GM18861 (cell line): ENCODE measurements at regions not wholly inside any gene's neighbourhood (a gene's known extent, or its start where the extent isn't known, plus 50 kb on each side); places are given as distances from the start of the nearest gene placed in this dataset.
A peak's percentile ranks its signal among the peaks of the same experiment; 100 is the strongest.

ENCODE experiments used
- ATAC-seq: cut with Tn5 transposase; IDR thresholded peaks from one replicate; pipeline ENCODE4 v1.9.1; 2021; ENCODE audit not compliant: unreplicated experiment

DNA sequence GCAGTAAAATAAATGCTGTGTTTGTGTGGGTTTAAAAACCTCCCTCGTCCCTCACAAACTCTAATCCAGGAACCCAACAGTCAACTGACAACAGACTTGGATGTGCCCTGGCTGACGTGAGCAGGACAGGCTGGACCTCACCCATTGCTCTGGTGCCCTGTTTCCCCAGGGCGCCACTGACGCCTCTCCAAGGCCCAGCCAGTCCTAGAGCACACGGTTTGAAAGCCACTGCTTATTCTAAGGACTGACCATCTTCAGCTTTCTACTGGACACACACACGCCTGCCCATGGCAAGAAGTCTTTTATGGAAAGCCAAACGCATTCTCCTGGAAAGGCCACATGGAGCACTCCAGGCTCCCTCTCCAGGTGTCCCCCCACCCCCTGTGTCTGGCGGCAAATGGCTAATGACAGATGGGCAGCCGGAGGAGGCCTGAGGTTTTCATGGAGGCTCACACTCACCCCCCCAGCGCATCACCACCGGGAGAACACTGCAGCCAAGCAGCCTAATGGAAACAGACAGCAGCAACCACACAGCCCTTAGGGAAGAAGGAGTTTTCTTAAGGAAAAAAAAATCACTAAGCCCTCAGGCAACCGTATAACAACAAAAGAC, 319.2 kb downstream of the SOX9 start:
- no peak for ATAC-seq

DNA sequence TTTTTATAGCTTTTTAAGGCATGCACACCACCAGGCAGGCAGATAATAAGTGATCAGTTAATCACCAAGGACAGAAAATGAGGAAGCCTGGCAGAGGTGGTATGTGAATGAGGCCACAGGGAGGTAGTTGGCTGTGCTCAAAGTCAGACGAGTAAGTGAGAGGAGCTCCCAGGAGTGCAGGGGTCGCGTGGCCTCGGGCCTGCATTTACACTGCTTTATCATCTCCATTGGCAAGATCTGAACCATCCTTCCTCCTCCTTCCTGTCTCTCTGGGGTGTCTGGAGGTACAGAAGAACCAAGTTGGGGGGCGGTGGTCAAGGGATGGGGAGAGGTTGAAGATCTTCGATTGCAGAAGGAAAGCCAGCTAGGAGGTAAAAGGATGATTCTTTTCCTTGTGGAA, 320.1 kb downstream of the SOX9 start:
- no peak for ATAC-seq

DNA sequence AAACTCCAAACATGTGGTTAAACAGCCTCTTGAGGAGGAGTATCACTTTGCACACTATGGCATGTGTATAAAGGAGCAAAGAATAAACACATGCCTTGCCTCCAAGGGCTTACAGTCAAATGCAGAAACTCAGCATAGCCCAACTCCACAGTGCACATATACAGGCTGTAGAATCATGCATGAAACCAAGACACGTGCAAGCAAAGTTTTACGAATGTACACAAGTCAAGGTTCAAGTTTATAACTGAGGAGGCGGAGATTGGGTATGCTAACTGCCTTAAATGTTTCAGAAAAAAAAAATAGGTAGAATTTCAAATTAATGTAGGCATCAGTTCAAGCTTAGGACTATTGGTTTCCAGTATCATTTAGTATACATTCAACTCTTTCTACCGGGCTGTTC, 321.1 kb downstream of the SOX9 start:
- ATAC-seq: no peak

GRCh38 chr17:72444517-72445054, 323.8 kb downstream of the SOX9 start:
- ATAC-seq: no peak

DNA sequence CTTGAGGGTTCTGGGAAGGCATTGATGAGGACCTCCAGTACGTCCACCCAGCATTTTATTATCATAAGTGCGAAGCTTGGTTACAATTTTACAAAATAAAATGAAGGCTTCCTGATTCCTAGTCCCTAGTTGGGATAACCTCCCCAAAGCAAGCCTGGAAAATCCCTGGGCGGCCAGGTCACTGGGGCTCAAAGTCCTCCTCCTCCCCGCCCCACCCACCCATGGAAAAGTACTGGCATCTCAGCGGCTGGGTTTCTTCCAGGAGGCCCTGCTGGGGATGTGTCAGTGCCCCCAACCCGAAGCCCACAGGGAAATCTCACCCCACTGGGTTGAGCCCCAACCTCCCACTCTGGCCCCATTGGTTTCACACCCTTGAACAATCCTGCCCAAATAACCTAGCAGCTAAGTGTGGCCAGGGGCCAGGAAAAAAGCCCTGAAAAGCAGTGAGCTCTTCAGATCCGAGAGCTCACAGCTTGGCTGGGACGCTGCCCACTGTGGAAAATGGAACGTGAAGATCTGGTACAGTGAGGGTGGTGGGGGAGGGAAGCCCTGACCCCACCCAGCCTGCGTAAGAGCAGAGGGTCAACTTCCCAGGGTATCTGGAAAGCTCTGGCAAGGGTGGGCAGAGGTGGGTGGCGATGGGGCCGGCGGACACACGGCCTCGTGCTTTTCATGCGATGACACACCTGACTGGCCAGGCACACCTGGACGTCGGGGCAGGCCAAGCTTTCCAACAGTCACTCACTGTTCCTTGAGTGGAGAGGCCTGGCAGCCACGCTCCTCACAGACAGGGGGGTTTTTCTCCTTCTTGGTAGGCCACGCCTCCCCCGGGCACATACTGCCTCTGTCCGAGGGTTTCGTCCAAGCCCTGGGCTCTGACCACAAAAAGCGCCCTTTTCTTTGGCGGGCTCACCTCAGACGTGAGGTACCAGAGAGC, 324.5 kb downstream of the SOX9 start:
- no peak for ATAC-seq

GRCh38 chr17:72446118-72446517, 325.3 kb downstream of the SOX9 start:
- ATAC-seq: no peak

DNA sequence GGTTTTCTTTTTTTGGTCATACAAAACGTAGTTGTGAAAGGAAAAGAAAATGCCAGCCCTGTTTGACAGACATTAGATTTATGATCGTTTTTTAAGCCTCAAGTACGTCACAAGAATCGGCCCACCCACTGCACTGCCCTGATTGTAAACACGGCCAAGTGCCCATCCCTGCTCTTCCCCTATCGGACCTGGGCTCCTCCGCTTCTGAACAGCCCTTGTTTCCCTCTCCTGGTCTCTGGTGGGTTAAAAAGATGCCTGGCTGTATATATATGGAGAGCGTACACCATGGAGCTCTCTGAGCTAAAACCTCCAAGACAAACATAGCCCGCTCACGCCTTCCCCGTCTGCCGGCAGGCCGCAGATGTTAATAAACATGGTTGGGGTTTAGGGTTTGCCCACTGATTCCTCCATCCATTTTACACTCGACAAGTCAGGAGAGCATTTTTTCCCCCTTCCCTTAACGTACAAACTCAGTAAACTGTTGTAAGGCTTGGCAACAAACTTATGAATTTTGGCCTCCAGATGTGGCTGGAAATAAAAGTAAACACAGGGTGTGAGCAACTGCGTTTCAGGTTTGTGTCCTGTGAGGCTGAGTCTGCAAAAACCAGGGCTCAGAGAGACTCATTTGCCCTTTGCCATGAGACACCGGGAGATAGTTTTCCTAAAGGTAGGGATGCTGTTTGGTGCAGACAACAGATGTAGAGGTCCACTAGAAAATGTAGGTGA, 325.9 kb downstream of the SOX9 start:
- no peak for ATAC-seq

- ATAC-seq: no peak
Observed at GRCh38 chr17:72447251-72447640, 326.4 kb downstream of the SOX9 start.

DNA sequence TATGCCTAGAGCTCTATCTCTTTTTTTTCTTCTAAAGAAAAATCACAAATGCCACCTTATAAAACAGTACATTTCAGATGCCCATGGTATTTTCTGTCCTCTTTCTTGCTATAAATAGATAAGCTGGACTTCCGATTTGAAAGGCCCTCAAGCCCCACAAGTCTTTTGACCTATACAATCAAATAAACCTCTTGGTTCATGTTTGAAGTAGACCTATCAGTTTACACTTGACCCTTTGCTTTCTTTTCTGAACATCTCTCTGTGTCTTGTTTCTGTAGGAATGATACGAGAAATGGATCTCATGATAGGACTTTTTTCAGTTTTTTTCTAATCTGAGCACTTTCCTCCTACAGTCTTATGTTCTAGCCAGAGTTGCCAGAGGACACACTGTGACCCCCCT, 327.2 kb downstream of the SOX9 start:
- ATAC-seq: no peak

DNA sequence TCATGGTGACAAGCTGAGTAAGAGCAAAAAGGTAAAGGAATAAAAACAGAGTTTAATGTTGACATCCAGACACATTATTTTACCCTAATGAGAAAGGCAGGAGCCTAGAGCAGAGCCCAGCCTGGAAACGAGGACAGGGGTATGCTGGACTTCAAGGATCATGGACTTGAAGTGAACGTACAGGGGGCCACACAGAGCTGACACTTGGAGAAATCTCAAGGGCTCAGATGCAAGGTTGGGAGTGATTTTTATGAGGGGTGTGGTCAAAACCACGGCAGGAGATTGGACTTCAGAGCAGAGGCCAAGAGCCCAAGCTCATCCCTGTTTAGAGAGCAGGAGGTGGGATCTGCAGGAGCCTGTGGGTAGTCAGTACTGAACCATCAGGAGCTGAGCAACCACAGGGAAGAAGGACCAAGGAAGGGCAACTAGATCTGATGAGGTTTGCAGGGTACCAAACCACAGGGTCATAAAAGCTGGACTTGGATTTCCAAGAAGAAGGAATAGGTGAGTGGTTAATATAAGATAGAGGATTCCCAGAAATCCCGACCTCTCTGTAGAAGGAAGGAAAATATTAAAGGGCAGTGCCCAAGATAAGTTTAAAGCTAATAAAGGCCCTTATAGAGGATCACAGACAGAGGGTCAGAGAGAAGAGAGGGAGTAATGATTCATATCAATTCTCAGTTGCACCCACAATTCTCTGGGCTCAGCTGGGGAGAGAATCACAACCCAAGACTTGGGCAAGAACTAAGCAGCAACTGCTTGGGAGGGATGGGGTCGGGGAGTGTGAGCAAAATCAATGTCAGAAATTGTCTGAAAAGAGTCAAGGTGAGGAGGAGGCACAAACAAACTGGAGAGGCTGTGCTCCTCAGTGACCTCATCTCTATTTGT, 331.7 kb downstream of the SOX9 start:
- no peak for ATAC-seq

- ATAC-seq: no peak
Observed at GRCh38 chr17:72454342-72454741, 333.5 kb downstream of the SOX9 start.

DNA sequence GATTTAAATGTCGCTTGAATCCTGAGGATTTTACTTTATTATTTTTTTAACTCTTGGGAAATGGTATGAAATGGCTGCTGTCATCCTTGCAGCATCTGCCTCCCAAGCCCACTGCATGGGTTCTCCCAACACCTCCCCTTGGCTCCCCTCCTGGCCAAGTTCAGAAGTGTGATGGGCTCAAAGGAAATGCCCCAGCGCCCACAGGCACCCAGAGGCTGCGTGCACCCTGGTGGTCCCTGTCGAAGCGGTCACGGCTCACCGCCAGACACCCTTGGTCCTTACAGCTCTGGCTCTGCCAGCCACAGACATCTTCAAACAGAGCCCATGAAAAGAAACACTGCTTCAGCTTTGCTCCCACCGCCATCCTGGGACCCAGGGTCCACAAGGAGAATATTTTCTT, 334.7 kb downstream of the SOX9 start:
- ATAC-seq: no peak

GRCh38 chr17:72456075-72456474, 335.3 kb downstream of the SOX9 start:
- no peak for ATAC-seq

DNA sequence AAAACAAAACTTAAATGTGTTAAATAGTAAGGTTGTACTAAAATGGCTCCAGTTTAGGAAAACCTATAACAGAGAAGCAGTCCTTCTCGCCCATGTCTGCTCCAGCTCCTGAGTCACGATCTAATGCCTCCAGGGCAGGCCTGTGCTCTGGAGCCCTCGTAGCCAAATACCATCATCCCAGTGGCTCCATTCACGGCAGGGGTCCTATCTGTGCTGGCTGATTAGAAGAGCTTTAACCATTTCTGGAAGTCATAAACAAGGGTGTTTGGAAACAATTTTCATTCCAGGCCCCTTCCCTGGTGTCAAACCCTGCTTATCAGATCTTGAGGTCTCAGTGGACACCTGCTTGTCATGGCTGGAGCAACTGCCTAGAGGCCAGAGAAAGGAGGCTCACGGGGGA, 336.9 kb downstream of the SOX9 start:
- ATAC-seq: no peak

DNA sequence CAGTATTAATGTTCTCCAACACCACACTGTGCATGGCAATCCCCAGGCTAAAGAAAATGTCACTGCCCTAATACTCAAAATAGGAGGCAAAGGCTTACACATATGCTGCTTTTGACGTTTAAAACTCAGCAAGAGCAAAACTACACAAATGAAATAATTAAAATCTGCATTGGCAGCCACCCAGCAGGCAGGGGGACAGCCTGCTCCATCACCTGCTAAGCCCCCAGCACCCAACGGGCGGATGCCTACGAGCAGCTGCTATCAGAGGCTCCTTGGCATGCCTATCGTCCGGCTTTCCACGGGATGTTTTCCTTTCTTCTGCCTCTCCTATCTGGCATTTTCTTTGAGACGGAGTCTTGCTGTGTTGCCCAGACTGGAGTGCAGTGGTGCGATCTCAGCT, 337.5 kb downstream of the SOX9 start:
- ATAC-seq: no peak

GRCh38 chr17:72460711-72461110, 339.9 kb downstream of the SOX9 start:
- ATAC-seq: no peak

GRCh38 chr17:72461757-72462156, 340.9 kb downstream of the SOX9 start:
- ATAC-seq: no peak

DNA sequence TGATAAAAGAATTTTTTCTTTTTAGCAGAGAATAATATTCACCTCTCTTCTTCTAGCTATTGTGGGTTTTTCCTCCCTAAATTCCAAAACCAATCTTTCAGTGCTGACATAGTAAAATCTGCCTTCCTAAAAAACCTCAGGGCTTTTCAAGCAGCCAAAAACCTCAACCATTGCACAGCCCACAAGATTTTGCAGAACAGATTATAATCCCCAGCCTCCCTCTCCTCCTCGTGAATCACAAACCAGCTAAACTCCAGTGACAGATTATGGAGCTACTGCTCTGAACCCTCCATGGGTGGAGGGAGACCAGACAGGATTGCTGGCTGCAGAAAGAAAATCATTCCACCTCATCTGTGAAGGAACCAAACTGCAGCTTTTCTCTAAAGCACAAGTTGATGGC, 341.6 kb downstream of the SOX9 start:
- ATAC-seq: no peak

GRCh38 chr17:72462814-72463213, 342.0 kb downstream of the SOX9 start:
- no peak for ATAC-seq

GRCh38 chr17:72463287-72464102, 342.7 kb downstream of the SOX9 start:
- peak; percentile 44 for ATAC-seq
